Tibial nerve (tissue), 4 donors: ENCODE measurements at regions not wholly inside any gene's neighbourhood (a gene's known extent, or its start where the extent isn't known, plus 50 kb on each side); places are given as distances from the start of the nearest gene placed in this dataset.

Experiments
- DNase-seq, 2 donors: peaks; one replicate each; pipeline ENCODE4 v3.0.0-alpha.2; 2019; ENCODE audit warnings: low spot score in 2 of 2
- H3K27ac ChIP-seq, 4 donors: fragments of 200-600 bp; sonication (generic) in 3 of 4; one replicate each; pipeline ENCODE4 v1.5.1; 2017 to 2019; ENCODE audit warnings: mild to moderate bottlenecking in 1 of 4
- H3K27me3 ChIP-seq, 2 donors: fragments of 200-600 bp; sonication (generic) in 1 of 2; one replicate each; pipeline versions ENCODE4 v1.5.1 to v1.6.0; 2017 to 2019
- H3K36me3 ChIP-seq, 3 donors: fragments of 200-600 bp; sonication (generic); one replicate each; pipeline ENCODE4 v1.5.1; 2018 to 2019
- H3K4me1 ChIP-seq, 4 donors: fragments of 200-600 bp; sonication (generic) in 3 of 4; one replicate each; pipeline ENCODE4 v1.5.1; 2017 to 2019
- H3K4me3 ChIP-seq, 4 donors: fragments of 200-600 bp; sonication (generic) in 3 of 4; one replicate each; pipeline ENCODE4 v1.5.1; 2017 to 2019; ENCODE audit warnings: mild to moderate bottlenecking in 1 of 4, moderate library complexity in 1 of 4
- H3K9me3 ChIP-seq, 4 donors: fragments of 200-600 bp; sonication (generic) in 3 of 4; one replicate each; pipeline ENCODE4 v1.5.1; 2017 to 2019
- EP300 ChIP-seq, 2 donors: sonication (generic); formaldehyde crosslinking; IDR thresholded peaks; one replicate each; pipeline ENCODE4 v1.6.1; 2017; ENCODE audit warnings: antibody characterized with exemption in 2 of 2, mild to moderate bottlenecking in 1 of 2
- POLR2A ChIP-seq, 2 donors: fragments of 450-650 bp; IDR thresholded peaks; one replicate each; pipeline ENCODE4 v1.6.1; 2017; ENCODE audit warnings: antibody characterized with exemption in 2 of 2, mild to moderate bottlenecking in 2 of 2, moderate library complexity in 2 of 2
- WGBS, 2 donors: methylation state at CpG; one replicate each; pipeline ENCODE4 v1.1.5; 2018; 5-methylcytosine and 5-hydroxymethylcytosine counted together
- TF ChIP-seq, protein P1 (sequence below), 5 experiments: fragments of 200-600 bp in 3 of 5; fragments of 450-650 bp in 2 of 5; sonication (generic) in 3 of 5; IDR thresholded peaks; one replicate each; pipeline ENCODE4 v1.5.1; 2016 to 2019; ENCODE audit warnings: antibody characterized with exemption in 5 of 5, mild to moderate bottlenecking in 3 of 5, moderate library complexity in 2 of 5

DNA sequence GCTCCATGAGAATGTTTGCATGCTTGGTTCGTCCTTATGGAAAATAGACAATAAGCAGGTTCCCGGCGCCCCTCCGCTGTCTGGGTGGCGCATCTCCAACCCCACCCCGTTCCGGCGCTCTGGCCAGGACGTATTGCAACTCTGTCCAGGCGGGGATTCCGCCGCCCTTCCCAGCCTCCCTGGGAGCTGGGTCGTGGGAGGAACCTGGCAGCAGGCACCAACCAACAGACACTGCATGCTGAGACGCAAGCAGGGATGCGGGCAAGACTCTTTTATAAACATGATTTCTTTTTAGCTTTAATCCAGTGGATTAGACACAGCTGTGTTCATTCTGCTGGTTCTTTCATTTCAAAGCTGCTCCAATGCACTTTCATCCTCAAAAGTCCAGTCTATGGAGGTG is 240.2 kb downstream of the SH3BP4 start:
- peaks cover 0 to 4% (median 0%) of the 10 kb centered on the region in 4 donors for H3K9me3 ChIP-seq
- DNase-seq, result no peak
- WGBS, 2 donors, result 69 to 71% methylated on average over 12 to 15 of the region's 15 CpGs
- no peaks in the 10 kb centered on the region for H3K36me3 ChIP-seq
- TF ChIP-seq, protein P1, sequence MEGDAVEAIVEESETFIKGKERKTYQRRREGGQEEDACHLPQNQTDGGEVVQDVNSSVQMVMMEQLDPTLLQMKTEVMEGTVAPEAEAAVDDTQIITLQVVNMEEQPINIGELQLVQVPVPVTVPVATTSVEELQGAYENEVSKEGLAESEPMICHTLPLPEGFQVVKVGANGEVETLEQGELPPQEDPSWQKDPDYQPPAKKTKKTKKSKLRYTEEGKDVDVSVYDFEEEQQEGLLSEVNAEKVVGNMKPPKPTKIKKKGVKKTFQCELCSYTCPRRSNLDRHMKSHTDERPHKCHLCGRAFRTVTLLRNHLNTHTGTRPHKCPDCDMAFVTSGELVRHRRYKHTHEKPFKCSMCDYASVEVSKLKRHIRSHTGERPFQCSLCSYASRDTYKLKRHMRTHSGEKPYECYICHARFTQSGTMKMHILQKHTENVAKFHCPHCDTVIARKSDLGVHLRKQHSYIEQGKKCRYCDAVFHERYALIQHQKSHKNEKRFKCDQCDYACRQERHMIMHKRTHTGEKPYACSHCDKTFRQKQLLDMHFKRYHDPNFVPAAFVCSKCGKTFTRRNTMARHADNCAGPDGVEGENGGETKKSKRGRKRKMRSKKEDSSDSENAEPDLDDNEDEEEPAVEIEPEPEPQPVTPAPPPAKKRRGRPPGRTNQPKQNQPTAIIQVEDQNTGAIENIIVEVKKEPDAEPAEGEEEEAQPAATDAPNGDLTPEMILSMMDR (IDR thresholded peaks at IDR 0.05), result no peak
- TF ChIP-seq EP300 (IDR thresholded peaks at IDR 0.05), result no peak
- TF ChIP-seq POLR2A (IDR thresholded peaks at IDR 0.05), result no peak
- no peaks in the 10 kb centered on the region for H3K27me3 ChIP-seq
- no peaks in the 10 kb centered on the region for H3K4me1 ChIP-seq
- no peak overlapping the region for H3K4me3 ChIP-seq
- H3K27ac ChIP-seq, result no peak overlapping the region

DNA sequence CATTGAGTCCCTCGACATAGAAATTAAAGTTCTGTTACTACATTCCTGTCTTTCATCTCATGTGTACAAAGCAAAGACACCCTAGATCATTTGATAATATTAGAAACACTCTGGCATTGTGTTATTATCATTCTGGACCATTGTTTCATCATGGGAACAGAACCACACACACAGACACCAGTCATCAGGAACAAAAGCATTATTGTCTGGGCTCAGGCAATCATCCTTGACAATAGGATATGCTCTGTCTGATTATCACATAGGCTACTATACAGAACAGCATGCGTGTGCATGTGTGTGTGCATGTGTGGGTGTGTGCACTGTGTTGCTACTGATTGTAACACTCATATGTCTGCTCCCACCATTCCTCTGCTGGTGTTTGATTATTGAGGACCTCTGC is 242.5 kb downstream of the SH3BP4 start:
- no peak for DNase-seq
- no peak for TF ChIP-seq POLR2A (IDR thresholded peaks at IDR 0.05)
- TF ChIP-seq EP300 (IDR thresholded peaks at IDR 0.05), result no peak
- TF ChIP-seq, protein P1 (IDR thresholded peaks at IDR 0.05), result no peak
- H3K4me1 ChIP-seq, result no peaks in the 10 kb centered on the region
- H3K9me3 ChIP-seq, result no peaks in the 10 kb centered on the region
- 54 to 58% methylated on average over 2 of the region's 2 CpGs for WGBS, 2 donors
- H3K36me3 ChIP-seq, result no peaks in the 10 kb centered on the region
- no peak overlapping the region for H3K27ac ChIP-seq
- no peaks in the 10 kb centered on the region for H3K27me3 ChIP-seq
- H3K4me3 ChIP-seq, result no peak overlapping the region

DNA sequence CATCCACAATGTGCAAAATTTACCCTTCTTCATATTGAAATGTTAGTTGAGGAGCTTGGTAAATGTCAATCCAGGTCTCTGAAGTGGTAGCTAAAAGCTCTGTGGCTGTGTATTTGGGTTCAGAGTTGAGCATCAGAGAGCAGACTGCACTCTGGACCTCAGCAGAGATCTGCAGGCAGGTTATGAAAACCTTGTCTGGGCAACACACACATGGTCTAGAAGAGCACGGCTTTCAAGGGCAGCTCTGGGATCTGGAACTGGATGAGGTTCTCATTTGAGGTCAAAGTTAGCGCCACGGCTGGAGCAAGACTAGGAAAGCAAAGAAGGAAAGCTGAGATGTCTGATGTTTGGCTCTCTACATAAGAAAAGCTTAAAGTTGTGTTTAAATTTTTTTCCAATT is 243.0 kb downstream of the SH3BP4 start:
- WGBS, 2 donors, result 48 to 78% methylated on average over 3 of the region's 3 CpGs
- Histone ChIP-seq H3K27ac (no peak overlapping the region), H3K36me3 (no peaks in the 10 kb centered on the region), H3K9me3 (no peaks in the 10 kb centered on the region), H3K4me3 (no peak overlapping the region), H3K27me3 (no peaks in the 10 kb centered on the region), H3K4me1 (no peaks in the 10 kb centered on the region)
- TF ChIP-seq POLR2A (IDR thresholded peaks at IDR 0.05) (no peak), EP300 (IDR thresholded peaks at IDR 0.05) (no peak)
- TF ChIP-seq, protein P1 (IDR thresholded peaks at IDR 0.05), result no peak
- DNase-seq, result no peak

DNA sequence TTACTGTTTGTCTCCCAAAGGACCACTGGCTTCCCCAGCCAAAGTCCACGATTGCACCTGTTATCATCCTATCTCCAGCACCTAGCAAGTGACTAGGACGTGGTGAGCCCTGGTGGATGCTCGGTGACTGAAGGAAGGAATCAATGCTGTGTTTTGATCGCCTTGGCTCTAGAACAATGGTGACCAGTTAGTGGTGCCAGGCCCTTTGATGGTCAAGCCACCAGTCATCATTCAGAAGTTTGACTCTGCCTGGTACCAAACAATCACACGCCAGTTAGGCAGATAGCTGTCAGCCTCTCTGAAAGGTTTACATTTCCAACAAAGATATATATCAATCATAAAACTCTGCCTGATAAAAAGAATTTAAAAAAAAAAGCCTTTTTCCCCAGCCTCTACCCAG is 244.1 kb downstream of the SH3BP4 start:
- H3K27ac ChIP-seq, result no peak overlapping the region
- no peaks in the 10 kb centered on the region for H3K27me3 ChIP-seq
- no peaks in the 10 kb centered on the region for H3K4me1 ChIP-seq
- no peak for TF ChIP-seq POLR2A (IDR thresholded peaks at IDR 0.05)
- TF ChIP-seq, protein P1 (IDR thresholded peaks at IDR 0.05), result no peak
- no peak for TF ChIP-seq EP300 (IDR thresholded peaks at IDR 0.05)
- no peaks in the 10 kb centered on the region for H3K9me3 ChIP-seq
- WGBS, 2 donors, result 95 to 96% methylated on average over 5 of the region's 5 CpGs
- no peak overlapping the region for H3K4me3 ChIP-seq
- H3K36me3 ChIP-seq, result no peaks in the 10 kb centered on the region
- DNase-seq, result no peak

DNA sequence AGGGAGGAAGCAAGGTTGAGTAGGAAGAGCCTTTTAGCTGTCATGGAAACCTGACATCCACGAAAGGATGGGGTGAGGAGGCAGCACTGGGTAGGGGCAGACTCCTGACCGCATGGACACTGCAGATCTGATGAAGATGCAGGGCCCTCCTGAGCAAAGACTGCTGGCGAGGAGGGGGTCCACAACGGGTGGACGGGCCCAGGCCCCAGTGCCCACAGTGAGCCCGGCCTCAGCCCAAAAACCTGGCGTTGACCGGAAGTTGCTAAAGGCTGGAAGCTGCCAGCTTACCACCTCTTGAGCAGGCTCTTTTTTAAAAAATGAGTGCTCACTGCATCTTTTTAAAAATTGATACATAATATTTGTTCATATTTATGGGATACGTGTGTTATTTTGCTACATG is 247.3 kb downstream of the SH3BP4 start:
- H3K4me1 ChIP-seq, result no peaks in the 10 kb centered on the region
- no peaks in the 10 kb centered on the region for H3K36me3 ChIP-seq
- H3K9me3 ChIP-seq, result no peaks in the 10 kb centered on the region
- 93 to 96% methylated on average over 9 of the region's 9 CpGs for WGBS, 2 donors
- no peak for DNase-seq
- TF ChIP-seq, protein P1 (IDR thresholded peaks at IDR 0.05), result no peak
- no peak for TF ChIP-seq POLR2A (IDR thresholded peaks at IDR 0.05)
- TF ChIP-seq EP300 (IDR thresholded peaks at IDR 0.05), result no peak
- H3K27me3 ChIP-seq, result no peaks in the 10 kb centered on the region
- no peak overlapping the region for H3K27ac ChIP-seq
- no peak overlapping the region for H3K4me3 ChIP-seq
